ENCODE measurements at regions not wholly inside any gene's neighbourhood (a gene's known extent, or its start where the extent isn't known, plus 50 kb on each side); places are given as distances from the start of the nearest gene placed in this dataset.

- WGBS, 3 donors = 84 to 86% (median 85%) methylated on average over 4 of the region's 4 CpGs
- Histone ChIP-seq H3K4me3 (ENCODE audit: low read depth in 1 of 3, low read length in 3 of 3) (no peak overlapping the region), H3K36me3 (ENCODE audit: control insufficient read depth in 3 of 3, insufficient read depth in 2 of 3, low read depth in 1 of 3, low read length in 3 of 3) (no peaks in the 10 kb centered on the region), H3K27me3 (ENCODE audit: control insufficient read depth in 3 of 3, insufficient read depth in 3 of 3, low read length in 3 of 3) (no peaks in the 10 kb centered on the region), H3K27ac (ENCODE audit: low read depth in 1 of 3, low read length in 2 of 3) (no peak overlapping the region), H3K4me1 (ENCODE audit: control insufficient read depth in 3 of 3, insufficient read depth in 2 of 3, low read depth in 1 of 3, low read length in 2 of 3) (no peaks in the 10 kb centered on the region), H3K9me3 (ENCODE audit: control insufficient read depth in 2 of 2, insufficient read depth in 1 of 2, low read depth in 1 of 2, low read length in 1 of 2) (no peaks in the 10 kb centered on the region)
- DNase-seq (no peak), FAIRE-seq (no peak)
Measured at GRCh38 chr1:68320349-68320748, 88.0 kb upstream of the WLS start.

- 68 to 72% (median 68%) methylated on average over 5 of the region's 5 CpGs for WGBS, 3 donors
Measured at GRCh38 chr1:68319907-68320306, 87.6 kb upstream of the WLS start.

GRCh38 chr1:68317543-68317942 lies 85.2 kb upstream of the WLS start:
- FAIRE-seq (no peak), DNase-seq (no peak)
- Histone ChIP-seq H3K36me3 (ENCODE audit: control insufficient read depth in 3 of 3, insufficient read depth in 2 of 3, low read depth in 1 of 3, low read length in 3 of 3) (no peaks in the 10 kb centered on the region), H3K4me3 (ENCODE audit: low read depth in 1 of 3, low read length in 3 of 3) (no peak overlapping the region), H3K27ac (ENCODE audit: low read depth in 1 of 3, low read length in 2 of 3) (no peak overlapping the region), H3K4me1 (ENCODE audit: control insufficient read depth in 3 of 3, insufficient read depth in 2 of 3, low read depth in 1 of 3, low read length in 2 of 3) (no peaks in the 10 kb centered on the region), H3K9me3 (ENCODE audit: control insufficient read depth in 2 of 2, insufficient read depth in 1 of 2, low read depth in 1 of 2, low read length in 1 of 2) (no peaks in the 10 kb centered on the region), H3K27me3 (ENCODE audit: control insufficient read depth in 3 of 3, insufficient read depth in 3 of 3, low read length in 3 of 3) (no peaks in the 10 kb centered on the region)
- 81 to 93% (median 87%) methylated on average over 2 of the region's 2 CpGs for WGBS, 3 donors

More at GRCh38 chr1:68319907-68320306, 87.6 kb upstream of the WLS start:
- Histone ChIP-seq H3K27ac (ENCODE audit: low read depth in 1 of 3, low read length in 2 of 3) (no peak overlapping the region), H3K4me3 (ENCODE audit: low read depth in 1 of 3, low read length in 3 of 3) (no peak overlapping the region), H3K36me3 (ENCODE audit: control insufficient read depth in 3 of 3, insufficient read depth in 2 of 3, low read depth in 1 of 3, low read length in 3 of 3) (no peaks in the 10 kb centered on the region), H3K27me3 (ENCODE audit: control insufficient read depth in 3 of 3, insufficient read depth in 3 of 3, low read length in 3 of 3) (no peaks in the 10 kb centered on the region), H3K9me3 (ENCODE audit: control insufficient read depth in 2 of 2, insufficient read depth in 1 of 2, low read depth in 1 of 2, low read length in 1 of 2) (no peaks in the 10 kb centered on the region), H3K4me1 (ENCODE audit: control insufficient read depth in 3 of 3, insufficient read depth in 2 of 3, low read depth in 1 of 3, low read length in 2 of 3) (no peaks in the 10 kb centered on the region)
- no peak for DNase-seq
- FAIRE-seq = no peak

GRCh38 chr1:68314151-68314780 lies 81.9 kb upstream of the WLS start:
- DNase-seq = no peak
- Histone ChIP-seq H3K9me3 (ENCODE audit: control insufficient read depth in 2 of 2, insufficient read depth in 1 of 2, low read depth in 1 of 2, low read length in 1 of 2) (no peaks in the 10 kb centered on the region), H3K4me3 (ENCODE audit: low read depth in 1 of 3, low read length in 3 of 3) (no peak overlapping the region), H3K27ac (ENCODE audit: low read depth in 1 of 3, low read length in 2 of 3) (no peak overlapping the region), H3K36me3 (ENCODE audit: control insufficient read depth in 3 of 3, insufficient read depth in 2 of 3, low read depth in 1 of 3, low read length in 3 of 3) (no peaks in the 10 kb centered on the region), H3K27me3 (ENCODE audit: control insufficient read depth in 3 of 3, insufficient read depth in 3 of 3, low read length in 3 of 3) (no peaks in the 10 kb centered on the region), H3K4me1 (ENCODE audit: control insufficient read depth in 3 of 3, insufficient read depth in 2 of 3, low read depth in 1 of 3, low read length in 2 of 3) (no peaks in the 10 kb centered on the region)
- no peak for FAIRE-seq
- WGBS, 3 donors = 38 to 47% (median 46%) methylated on average over 3 of the region's 3 CpGs

GRCh38 chr1:68313735-68314134 lies 81.4 kb upstream of the WLS start:
- Histone ChIP-seq H3K4me3 (ENCODE audit: low read depth in 1 of 3, low read length in 3 of 3) (no peak overlapping the region), H3K9me3 (ENCODE audit: control insufficient read depth in 2 of 2, insufficient read depth in 1 of 2, low read depth in 1 of 2, low read length in 1 of 2) (no peaks in the 10 kb centered on the region), H3K27me3 (ENCODE audit: control insufficient read depth in 3 of 3, insufficient read depth in 3 of 3, low read length in 3 of 3) (no peaks in the 10 kb centered on the region), H3K4me1 (ENCODE audit: control insufficient read depth in 3 of 3, insufficient read depth in 2 of 3, low read depth in 1 of 3, low read length in 2 of 3) (no peaks in the 10 kb centered on the region), H3K36me3 (ENCODE audit: control insufficient read depth in 3 of 3, insufficient read depth in 2 of 3, low read depth in 1 of 3, low read length in 3 of 3) (no peaks in the 10 kb centered on the region), H3K27ac (ENCODE audit: low read depth in 1 of 3, low read length in 2 of 3) (no peak overlapping the region)
- DNase-seq (no peak), FAIRE-seq (no peak)
- 30 to 38% (median 37%) methylated on average over 4 of the region's 4 CpGs for WGBS, 3 donors

- no peak overlapping the region for H3K4me3 ChIP-seq (ENCODE audit: low read depth in 1 of 3, low read length in 3 of 3)
- DNase-seq = no peak
- WGBS, 3 donors = 86 to 91% (median 87%) methylated on average over 1 of the region's 1 CpG
- FAIRE-seq = no peak
- H3K9me3 ChIP-seq (ENCODE audit: control insufficient read depth in 2 of 2, insufficient read depth in 1 of 2, low read depth in 1 of 2, low read length in 1 of 2) = no peaks in the 10 kb centered on the region
- H3K36me3 ChIP-seq (ENCODE audit: control insufficient read depth in 3 of 3, insufficient read depth in 2 of 3, low read depth in 1 of 3, low read length in 3 of 3) = no peaks in the 10 kb centered on the region
- no peak overlapping the region for H3K27ac ChIP-seq (ENCODE audit: low read depth in 1 of 3, low read length in 2 of 3)
- peaks cover 0 to 2% (median 0%) of the 10 kb centered on the region in 3 donors for H3K4me1 ChIP-seq (ENCODE audit: control insufficient read depth in 3 of 3, insufficient read depth in 2 of 3, low read depth in 1 of 3, low read length in 2 of 3)
- peaks cover 0 to 3% (median 0%) of the 10 kb centered on the region in 3 donors for H3K27me3 ChIP-seq (ENCODE audit: control insufficient read depth in 3 of 3, insufficient read depth in 3 of 3, low read length in 3 of 3)
Measured at GRCh38 chr1:68308034-68308433, 75.7 kb upstream of the WLS start.

- Histone ChIP-seq H3K4me1 (ENCODE audit: control insufficient read depth in 3 of 3, insufficient read depth in 2 of 3, low read depth in 1 of 3, low read length in 2 of 3) (peaks cover 0 to 2% (median 0%) of the 10 kb centered on the region in 3 donors), H3K4me3 (ENCODE audit: low read depth in 1 of 3, low read length in 3 of 3) (no peak overlapping the region), H3K9me3 (ENCODE audit: control insufficient read depth in 2 of 2, insufficient read depth in 1 of 2, low read depth in 1 of 2, low read length in 1 of 2) (no peaks in the 10 kb centered on the region), H3K27ac (ENCODE audit: low read depth in 1 of 3, low read length in 2 of 3) (no peak overlapping the region), H3K27me3 (ENCODE audit: control insufficient read depth in 3 of 3, insufficient read depth in 3 of 3, low read length in 3 of 3) (peaks cover 0 to 3% (median 0%) of the 10 kb centered on the region in 3 donors), H3K36me3 (ENCODE audit: control insufficient read depth in 3 of 3, insufficient read depth in 2 of 3, low read depth in 1 of 3, low read length in 3 of 3) (no peaks in the 10 kb centered on the region)
- 59 to 72% (median 70%) methylated on average over 3 of the region's 3 CpGs for WGBS, 3 donors
- no peak for FAIRE-seq
- DNase-seq = no peak
Measured at GRCh38 chr1:68307378-68307787, 75.1 kb upstream of the WLS start.

- Histone ChIP-seq H3K36me3 (ENCODE audit: control insufficient read depth in 3 of 3, insufficient read depth in 2 of 3, low read depth in 1 of 3, low read length in 3 of 3) (no peaks in the 10 kb centered on the region), H3K9me3 (ENCODE audit: control insufficient read depth in 2 of 2, insufficient read depth in 1 of 2, low read depth in 1 of 2, low read length in 1 of 2) (no peaks in the 10 kb centered on the region), H3K4me1 (ENCODE audit: control insufficient read depth in 3 of 3, insufficient read depth in 2 of 3, low read depth in 1 of 3, low read length in 2 of 3) (no peaks in the 10 kb centered on the region), H3K27ac (ENCODE audit: low read depth in 1 of 3, low read length in 2 of 3) (no peak overlapping the region), H3K4me3 (ENCODE audit: low read depth in 1 of 3, low read length in 3 of 3) (no peak overlapping the region), H3K27me3 (ENCODE audit: control insufficient read depth in 3 of 3, insufficient read depth in 3 of 3, low read length in 3 of 3) (peaks cover 0 to 3% (median 0%) of the 10 kb centered on the region in 3 donors)
- no peak for FAIRE-seq
- no peak for DNase-seq
- WGBS, 3 donors = 66 to 75% (median 73%) methylated on average over 2 of the region's 2 CpGs
Measured at GRCh38 chr1:68301471-68302001, 69.2 kb upstream of the WLS start.
